KMS-11 (cell line): ENCODE measurements at regions not wholly inside any gene's neighbourhood (a gene's known extent, or its start where the extent isn't known, plus 50 kb on each side); places are given as distances from the start of the nearest gene placed in this dataset.

Experiments used
- H2AFZ ChIP-seq: fragments of 200-600 bp; sonication (generic); 2 replicates; pipeline ENCODE4 v1.6.1; 2016; ENCODE audit warnings: antibody characterized with exemption, mixed run types, low read depth
- H3K27ac ChIP-seq: fragments of 200-600 bp; sonication (generic); 2 replicates; pipeline ENCODE4 v1.6.1; 2016; ENCODE audit warnings: mild to moderate bottlenecking, mixed run types
- H3K27me3 ChIP-seq: fragments of 200-600 bp; sonication (generic); 2 replicates; pipeline ENCODE4 v1.6.1; 2017; ENCODE audit warnings: mild to moderate bottlenecking, low read depth, mixed run types, moderate library complexity; ENCODE audit not compliant: insufficient read depth
- H3K36me3 ChIP-seq: fragments of 200-600 bp; sonication (generic); 2 replicates; pipeline ENCODE4 v1.6.1; 2017; ENCODE audit warnings: mild to moderate bottlenecking, mixed run types; ENCODE audit not compliant: insufficient read depth
- H3K4me1 ChIP-seq: fragments of 200-600 bp; sonication (generic); 2 replicates; pipeline ENCODE4 v1.6.1; 2016; ENCODE audit warnings: mild to moderate bottlenecking, low read depth, mixed run types; ENCODE audit not compliant: poor library complexity, severe bottlenecking
- H3K4me2 ChIP-seq: fragments of 200-600 bp; sonication (generic); 2 replicates; pipeline ENCODE4 v1.7.0; 2016; ENCODE audit warnings: mild to moderate bottlenecking, mixed run types
- H3K4me3 ChIP-seq: fragments of 200-600 bp; sonication (generic); IDR thresholded peaks from 2 replicates; pipeline ENCODE4 v1.6.1; 2017; ENCODE audit warnings: low read depth, low read length, mixed read lengths; ENCODE audit not compliant: insufficient read depth
- H3K79me2 ChIP-seq: fragments of 200-600 bp; sonication (generic); 2 replicates; pipeline ENCODE4 v1.6.1; 2016; ENCODE audit warnings: low read depth, mixed run types; ENCODE audit not compliant: insufficient read depth
- H3K9ac ChIP-seq: fragments of 200-600 bp; sonication (generic); 2 replicates; pipeline ENCODE4 v1.6.1; 2016; ENCODE audit warnings: mild to moderate bottlenecking, mixed run types
- H4K20me1 ChIP-seq: fragments of 200-600 bp; sonication (generic); 2 replicates; pipeline ENCODE4 v1.6.1; 2016; ENCODE audit warnings: mild to moderate bottlenecking, mixed run types; ENCODE audit not compliant: insufficient read depth
- CTCF ChIP-seq: fragments of 200-600 bp; sonication (generic); conservative IDR thresholded peaks from 2 replicates; pipeline ENCODE4 v1.6.1; 2017; ENCODE audit warnings: low read depth, mild to moderate bottlenecking, antibody characterized with exemption, low read length, moderate library complexity, mixed read lengths

DNA sequence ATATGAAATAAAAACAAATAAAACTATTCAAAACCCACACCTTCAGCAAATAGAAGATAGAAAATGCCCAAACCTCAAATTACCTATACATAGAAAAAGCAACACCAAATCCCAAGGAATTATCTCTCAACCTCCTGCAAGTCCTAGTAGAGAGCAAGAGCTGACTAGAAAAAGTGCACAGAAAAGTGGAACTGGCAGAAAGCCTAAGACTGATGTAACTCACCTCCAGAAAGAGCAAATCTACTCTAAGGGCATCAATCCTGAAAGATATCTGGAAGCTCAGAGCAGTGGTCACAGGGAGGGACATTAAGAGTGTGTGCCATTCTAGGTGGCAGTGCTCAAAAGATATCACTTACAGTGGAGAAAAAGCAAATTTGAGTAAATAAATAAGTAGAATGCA is 62.1 kb upstream of the PLEKHG7 start:
- no peaks in the 10 kb centered on the region for H3K27me3 ChIP-seq
- no peak overlapping the region for H3K4me3 ChIP-seq
- TF ChIP-seq CTCF, result no peak
- H3K4me2 ChIP-seq, result no peak overlapping the region
- no peak overlapping the region for H3K9ac ChIP-seq
- no peaks in the 10 kb centered on the region for H3K79me2 ChIP-seq
- H4K20me1 ChIP-seq, result no peaks in the 10 kb centered on the region
- H3K27ac ChIP-seq, result no peak overlapping the region
- H2AFZ ChIP-seq, result no peak overlapping the region
- H3K36me3 ChIP-seq, result no peaks in the 10 kb centered on the region
- H3K4me1 ChIP-seq, result no peaks in the 10 kb centered on the region

DNA sequence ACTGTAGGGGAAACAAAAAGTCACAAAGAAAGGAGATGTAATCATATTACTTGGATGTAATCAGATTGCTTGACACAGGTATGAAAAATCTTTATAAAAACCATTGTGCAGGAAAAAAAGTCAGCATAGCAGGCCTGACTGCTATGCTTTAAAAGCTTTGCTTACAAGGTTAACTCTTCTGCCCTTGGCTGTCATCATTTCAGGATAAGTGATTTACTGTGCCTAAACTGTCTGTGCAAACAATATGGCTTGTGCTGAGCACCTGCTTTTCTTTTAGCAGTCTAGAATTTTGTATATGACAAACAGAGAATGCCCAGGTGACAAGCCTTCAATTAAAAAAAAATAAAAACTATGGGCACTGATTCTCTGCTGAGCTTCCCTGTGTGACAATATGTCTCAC is 63.8 kb upstream of the PLEKHG7 start:
- no peak overlapping the region for H3K4me2 ChIP-seq
- H3K27me3 ChIP-seq, result no peaks in the 10 kb centered on the region
- H3K36me3 ChIP-seq, result no peaks in the 10 kb centered on the region
- no peak overlapping the region for H3K27ac ChIP-seq
- no peaks in the 10 kb centered on the region for H4K20me1 ChIP-seq
- H2AFZ ChIP-seq, result no peak overlapping the region
- no peak overlapping the region for H3K9ac ChIP-seq
- no peaks in the 10 kb centered on the region for H3K4me1 ChIP-seq
- TF ChIP-seq CTCF, result no peak
- H3K79me2 ChIP-seq, result no peaks in the 10 kb centered on the region
- H3K4me3 ChIP-seq, result no peak overlapping the region

DNA sequence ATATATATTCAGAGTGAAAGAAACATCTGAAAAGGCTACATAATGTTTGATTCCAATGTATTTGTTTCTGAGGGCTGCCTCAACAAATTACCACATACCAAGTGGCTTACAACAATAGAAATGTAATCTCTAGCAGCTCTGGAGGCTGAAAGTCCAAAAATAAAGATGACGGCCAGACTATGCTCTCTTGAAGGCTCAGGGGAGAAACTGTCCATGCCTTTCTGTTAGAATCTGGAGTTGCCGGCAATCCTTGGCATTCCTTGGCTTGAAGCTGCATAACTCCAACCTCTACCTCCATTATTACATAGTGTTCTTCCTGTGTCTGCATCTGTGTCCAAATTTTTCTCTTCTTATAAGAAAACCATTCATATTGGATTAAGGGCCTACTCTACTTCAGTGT is 68.1 kb upstream of the PLEKHG7 start:
- H3K4me1 ChIP-seq, result no peaks in the 10 kb centered on the region
- H3K4me3 ChIP-seq, result no peak overlapping the region
- H3K79me2 ChIP-seq, result no peaks in the 10 kb centered on the region
- H3K27me3 ChIP-seq, result no peaks in the 10 kb centered on the region
- H3K27ac ChIP-seq, result no peak overlapping the region
- no peak overlapping the region for H3K9ac ChIP-seq
- H2AFZ ChIP-seq, result no peak overlapping the region
- no peaks in the 10 kb centered on the region for H3K36me3 ChIP-seq
- no peak for TF ChIP-seq CTCF
- no peaks in the 10 kb centered on the region for H4K20me1 ChIP-seq
- H3K4me2 ChIP-seq, result no peak overlapping the region

GRCh38 chr12:92634202-92634601 is 68.6 kb upstream of the PLEKHG7 start:
- no peak for TF ChIP-seq CTCF
- Histone ChIP-seq H3K4me3 (no peak overlapping the region), H4K20me1 (no peaks in the 10 kb centered on the region), H3K4me1 (no peaks in the 10 kb centered on the region), H3K9ac (no peak overlapping the region), H3K4me2 (no peak overlapping the region), H3K27ac (no peak overlapping the region), H3K36me3 (no peaks in the 10 kb centered on the region), H2AFZ (no peak overlapping the region), H3K79me2 (no peaks in the 10 kb centered on the region), H3K27me3 (no peaks in the 10 kb centered on the region)

GRCh38 chr12:92630968-92631367 is 71.8 kb upstream of the PLEKHG7 start:
- Histone ChIP-seq H3K4me1 (no peaks in the 10 kb centered on the region), H3K4me2 (no peak overlapping the region), H3K36me3 (no peaks in the 10 kb centered on the region), H3K27ac (no peak overlapping the region), H4K20me1 (no peaks in the 10 kb centered on the region), H3K27me3 (no peaks in the 10 kb centered on the region), H3K4me3 (no peak overlapping the region), H2AFZ (no peak overlapping the region), H3K9ac (no peak overlapping the region), H3K79me2 (no peaks in the 10 kb centered on the region)
- TF ChIP-seq CTCF, result no peak
